ENCODE measurements at regions not wholly inside any gene's neighbourhood (a gene's known extent, or its start where the extent isn't known, plus 50 kb on each side); places are given as distances from the start of the nearest gene placed in this dataset.
A peak's percentile ranks its signal among the peaks of the same experiment; 100 is the strongest.

DNA sequence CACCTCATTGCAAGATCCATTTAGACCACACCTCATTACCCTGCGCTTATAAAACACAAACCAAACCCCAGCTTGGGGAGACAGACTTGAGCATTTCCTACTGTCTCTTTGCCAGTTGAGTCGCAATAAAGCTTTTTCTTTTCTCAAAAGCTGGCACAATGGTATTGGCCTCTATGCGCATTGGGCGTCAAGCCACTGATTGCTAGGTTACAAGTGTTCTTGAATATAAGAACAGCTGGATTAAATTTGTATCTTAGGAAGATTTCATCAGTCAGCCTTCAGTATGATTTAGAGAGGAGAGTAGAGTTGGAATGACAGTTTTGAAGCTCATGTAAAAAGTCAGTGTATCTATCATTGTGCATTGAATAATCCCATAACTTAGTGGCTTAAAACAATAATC, 84.9 kb upstream of the RAB4A start:
- no peak overlapping the region for H3K4me3 Mint-ChIP-seq
- intact Hi-C loops (cut with micrococcal nuclease), result no loop called here
- no peaks in the 10 kb centered on the region for H3K36me3 Mint-ChIP-seq (ENCODE audit: low read depth)
- peaks cover 11% of the 10 kb centered on the region for H3K4me1 Mint-ChIP-seq
- DNase-seq, result no peak
- H3K9me3 Mint-ChIP-seq, result no peaks in the 10 kb centered on the region
- H3K27me3 Mint-ChIP-seq, result peaks cover 2% of the 10 kb centered on the region
- H3K27ac Mint-ChIP-seq, result no peak overlapping the region

DNA sequence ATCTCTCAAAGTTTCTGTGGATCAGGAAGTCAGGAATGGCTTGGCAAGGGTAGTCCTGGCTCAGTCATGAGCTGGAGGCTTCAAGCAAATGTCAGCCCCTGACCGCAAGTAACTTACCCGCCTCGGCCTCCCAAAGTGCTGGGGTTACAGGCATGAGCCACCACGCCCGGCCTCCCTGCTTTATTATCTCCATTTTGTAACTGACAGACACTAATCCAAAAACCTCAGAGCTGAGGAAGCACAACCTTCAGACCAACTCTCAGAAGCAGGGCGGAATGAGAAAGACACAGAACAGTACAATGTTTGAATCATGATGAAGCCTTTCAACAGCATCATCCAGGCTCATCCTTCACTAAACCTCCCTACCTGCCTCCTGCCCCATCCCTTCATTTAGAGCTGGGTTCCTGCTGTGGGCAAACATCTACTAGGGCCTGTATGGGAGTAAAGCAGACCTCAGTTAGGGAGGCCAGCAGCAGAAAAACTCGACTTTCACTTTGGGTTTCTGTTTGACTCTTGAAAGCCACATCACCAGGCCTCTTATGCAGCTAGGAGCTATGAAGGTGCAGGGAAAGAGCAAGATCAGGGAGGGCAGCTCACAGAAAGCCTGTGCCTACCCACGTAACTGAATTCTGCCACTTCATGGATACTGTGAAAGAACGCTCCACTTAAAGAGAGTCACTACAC, 84.4 kb upstream of the RAB4A start:
- peak; percentile 83 for DNase-seq
- Mint-ChIP-seq H3K27ac (peak overlapping the region; percentile 67), H3K36me3 (ENCODE audit: low read depth) (no peaks in the 10 kb centered on the region), H3K27me3 (peaks cover 2% of the 10 kb centered on the region), H3K4me1 (peaks cover 11% of the 10 kb centered on the region), H3K4me3 (peak overlapping the region; percentile 20), H3K9me3 (no peaks in the 10 kb centered on the region)
- intact Hi-C loops (cut with micrococcal nuclease), result no loop called here

DNA sequence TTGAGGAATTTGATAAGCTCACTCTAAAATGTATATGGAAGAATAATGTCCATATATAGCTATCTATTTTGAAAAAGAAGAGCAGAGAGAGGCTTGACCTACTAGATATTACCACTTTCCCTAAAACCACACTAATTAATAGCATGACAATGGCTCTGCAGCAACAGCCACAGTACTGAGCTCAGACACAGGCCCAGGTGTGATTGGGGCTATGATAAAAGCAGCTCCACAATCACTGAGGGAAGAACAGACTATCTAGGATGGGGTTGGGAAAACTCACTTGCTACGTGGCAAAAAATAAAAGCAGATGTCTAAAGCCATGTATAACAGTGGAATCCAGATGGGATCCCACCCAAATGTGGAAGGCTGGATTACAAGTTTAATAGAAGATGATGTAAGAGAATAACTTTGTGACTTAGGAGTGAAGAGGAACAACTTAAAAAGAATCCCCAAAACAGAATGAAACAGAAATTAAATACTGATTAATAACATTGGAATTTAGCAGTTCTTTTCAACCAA, 80.8 kb upstream of the RAB4A start:
- intact Hi-C loops (cut with micrococcal nuclease), result no loop called here
- H3K4me1 Mint-ChIP-seq, result peaks cover 15% of the 10 kb centered on the region
- H3K27me3 Mint-ChIP-seq, result peaks cover 10% of the 10 kb centered on the region
- no peaks in the 10 kb centered on the region for H3K9me3 Mint-ChIP-seq
- no peak overlapping the region for H3K27ac Mint-ChIP-seq
- H3K4me3 Mint-ChIP-seq, result no peak overlapping the region
- no peak for DNase-seq
- no peaks in the 10 kb centered on the region for H3K36me3 Mint-ChIP-seq (ENCODE audit: low read depth)

DNA sequence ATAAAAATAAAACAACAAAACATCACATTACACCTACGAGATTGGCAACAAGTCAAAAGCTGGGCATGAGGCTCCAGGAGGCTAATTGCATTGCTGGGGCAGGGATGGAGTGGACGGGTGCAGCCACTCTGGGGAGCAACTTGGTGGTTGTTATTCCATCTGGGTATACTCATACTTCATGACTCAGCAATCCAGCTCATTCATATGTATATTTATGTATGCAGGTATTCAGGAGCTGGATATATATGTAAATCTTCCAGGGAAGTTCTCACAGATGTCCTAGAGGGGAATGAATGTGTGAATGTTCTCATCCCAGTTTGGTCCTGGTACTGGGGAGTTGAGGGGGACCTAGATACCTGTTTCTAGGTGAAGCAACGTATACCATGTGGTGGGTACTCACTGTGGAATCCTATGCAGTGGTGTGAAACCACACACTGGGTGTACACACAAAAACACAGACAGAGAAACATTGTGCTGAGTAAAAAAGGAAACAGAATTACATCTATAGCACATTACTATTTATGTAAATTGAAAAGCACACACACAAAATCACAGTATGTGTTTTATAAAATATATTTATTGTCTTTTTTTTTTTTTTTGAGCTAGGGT, 79.7 kb upstream of the RAB4A start:
- peaks cover 13% of the 10 kb centered on the region for H3K4me1 Mint-ChIP-seq
- H3K36me3 Mint-ChIP-seq (ENCODE audit: low read depth), result no peaks in the 10 kb centered on the region
- no peak overlapping the region for H3K27ac Mint-ChIP-seq
- H3K27me3 Mint-ChIP-seq, result peaks cover 17% of the 10 kb centered on the region
- H3K4me3 Mint-ChIP-seq, result no peak overlapping the region
- DNase-seq, result no peak
- intact Hi-C loops (cut with micrococcal nuclease), result no loop called here
- H3K9me3 Mint-ChIP-seq, result no peaks in the 10 kb centered on the region

DNA sequence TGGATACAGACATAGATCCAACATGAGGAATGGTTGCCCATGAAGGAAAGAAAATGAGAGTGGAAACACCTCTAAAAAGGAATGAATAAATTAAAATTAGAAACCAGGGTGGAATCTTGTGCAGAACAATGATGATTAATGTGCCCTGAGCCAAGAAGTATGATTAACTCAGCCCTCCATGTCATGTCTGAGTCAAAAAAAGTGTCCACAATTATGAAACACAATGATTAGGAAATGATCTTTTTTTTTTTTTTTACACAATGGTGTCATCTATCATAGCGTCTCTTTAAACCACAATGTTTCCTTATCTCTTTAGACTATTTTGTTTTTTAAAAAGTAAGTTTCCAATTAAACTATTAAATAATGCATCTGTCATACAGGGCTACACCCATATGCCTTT, 78.9 kb upstream of the RAB4A start:
- H3K9me3 Mint-ChIP-seq, result no peaks in the 10 kb centered on the region

DNA sequence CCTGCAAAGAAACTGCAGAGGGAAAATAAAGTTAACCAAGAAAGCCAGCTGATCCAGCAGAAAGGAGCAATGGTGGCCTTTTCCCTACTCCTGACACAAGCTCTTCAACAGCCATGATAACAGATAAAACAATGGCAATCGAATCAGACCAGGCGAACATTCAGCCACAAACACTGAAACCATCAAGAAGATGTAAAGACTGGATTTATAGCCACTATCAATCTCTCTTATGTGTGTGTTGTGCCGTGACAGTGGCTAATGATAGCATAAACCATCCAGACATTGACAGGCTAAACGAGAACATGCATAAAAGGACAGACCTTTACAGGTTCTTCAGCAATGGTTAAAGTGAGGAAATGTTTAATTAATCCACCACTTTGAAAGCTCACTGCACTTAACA, 78.1 kb upstream of the RAB4A start:
- intact Hi-C loops (cut with micrococcal nuclease), result no loop called here
- Mint-ChIP-seq H3K27me3 (peaks cover 17% of the 10 kb centered on the region), H3K27ac (no peak overlapping the region), H3K36me3 (ENCODE audit: low read depth) (no peaks in the 10 kb centered on the region), H3K9me3 (no peaks in the 10 kb centered on the region), H3K4me3 (no peak overlapping the region), H3K4me1 (peaks cover 4% of the 10 kb centered on the region)
- DNase-seq, result no peak

More for the DNA sequence above, 78.9 kb upstream of the RAB4A start:
- DNase-seq, result no peak
- Mint-ChIP-seq H3K27ac (no peak overlapping the region), H3K27me3 (peaks cover 17% of the 10 kb centered on the region), H3K4me1 (peaks cover 6% of the 10 kb centered on the region), H3K4me3 (no peak overlapping the region), H3K36me3 (ENCODE audit: low read depth) (no peaks in the 10 kb centered on the region)
- intact Hi-C loops (cut with micrococcal nuclease), result no loop called here

DNA sequence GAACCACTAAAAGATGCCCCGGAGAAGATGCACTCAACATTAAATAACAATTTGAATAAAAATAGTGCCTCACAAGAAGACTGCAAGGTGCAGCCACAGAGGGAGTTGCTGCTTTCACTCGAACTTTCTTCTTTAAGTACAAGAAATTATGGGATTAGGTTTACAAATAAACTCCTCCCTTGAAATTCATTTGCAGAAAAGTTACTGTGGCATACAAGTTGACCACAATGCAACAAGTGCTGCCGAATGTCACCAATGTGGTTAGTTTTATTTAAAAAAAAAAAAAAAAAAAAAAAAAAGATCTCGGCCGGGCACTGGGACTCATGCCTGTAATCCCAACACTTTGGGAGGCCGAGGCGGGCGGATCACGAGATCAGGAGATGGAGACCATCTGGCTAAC, 76.8 kb upstream of the RAB4A start:
- H3K9me3 Mint-ChIP-seq, result no peaks in the 10 kb centered on the region
- intact Hi-C loops (cut with micrococcal nuclease), result no loop called here
- DNase-seq, result no peak
- H3K4me3 Mint-ChIP-seq, result no peak overlapping the region
- no peaks in the 10 kb centered on the region for H3K36me3 Mint-ChIP-seq (ENCODE audit: low read depth)
- H3K4me1 Mint-ChIP-seq, result peaks cover 4% of the 10 kb centered on the region
- no peak overlapping the region for H3K27ac Mint-ChIP-seq
- H3K27me3 Mint-ChIP-seq, result peaks cover 17% of the 10 kb centered on the region

DNA sequence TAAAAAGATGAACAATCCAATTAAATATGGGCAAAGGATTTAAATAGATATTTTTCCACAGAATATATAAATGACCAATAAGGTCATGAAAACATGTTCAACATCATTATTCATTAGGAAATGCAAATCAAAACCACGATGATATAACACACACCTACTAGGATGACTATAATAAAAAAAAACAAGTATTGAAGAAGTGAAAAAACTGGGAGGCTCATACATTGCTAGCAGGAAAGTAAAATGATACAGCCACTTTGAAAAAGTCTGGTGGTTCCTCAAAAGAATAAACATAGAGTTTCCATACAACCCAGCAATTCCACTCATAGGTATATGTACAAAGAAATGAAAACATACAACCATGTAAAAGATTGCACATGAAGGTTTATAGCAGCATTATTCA, 75.7 kb upstream of the RAB4A start:
- no peak for DNase-seq
- H3K9me3 Mint-ChIP-seq, result no peaks in the 10 kb centered on the region
- H3K4me3 Mint-ChIP-seq, result no peak overlapping the region
- peaks cover 13% of the 10 kb centered on the region for H3K4me1 Mint-ChIP-seq
- H3K27ac Mint-ChIP-seq, result no peak overlapping the region
- intact Hi-C loops (cut with micrococcal nuclease), result no loop called here
- peaks cover 15% of the 10 kb centered on the region for H3K27me3 Mint-ChIP-seq
- no peaks in the 10 kb centered on the region for H3K36me3 Mint-ChIP-seq (ENCODE audit: low read depth)

DNA sequence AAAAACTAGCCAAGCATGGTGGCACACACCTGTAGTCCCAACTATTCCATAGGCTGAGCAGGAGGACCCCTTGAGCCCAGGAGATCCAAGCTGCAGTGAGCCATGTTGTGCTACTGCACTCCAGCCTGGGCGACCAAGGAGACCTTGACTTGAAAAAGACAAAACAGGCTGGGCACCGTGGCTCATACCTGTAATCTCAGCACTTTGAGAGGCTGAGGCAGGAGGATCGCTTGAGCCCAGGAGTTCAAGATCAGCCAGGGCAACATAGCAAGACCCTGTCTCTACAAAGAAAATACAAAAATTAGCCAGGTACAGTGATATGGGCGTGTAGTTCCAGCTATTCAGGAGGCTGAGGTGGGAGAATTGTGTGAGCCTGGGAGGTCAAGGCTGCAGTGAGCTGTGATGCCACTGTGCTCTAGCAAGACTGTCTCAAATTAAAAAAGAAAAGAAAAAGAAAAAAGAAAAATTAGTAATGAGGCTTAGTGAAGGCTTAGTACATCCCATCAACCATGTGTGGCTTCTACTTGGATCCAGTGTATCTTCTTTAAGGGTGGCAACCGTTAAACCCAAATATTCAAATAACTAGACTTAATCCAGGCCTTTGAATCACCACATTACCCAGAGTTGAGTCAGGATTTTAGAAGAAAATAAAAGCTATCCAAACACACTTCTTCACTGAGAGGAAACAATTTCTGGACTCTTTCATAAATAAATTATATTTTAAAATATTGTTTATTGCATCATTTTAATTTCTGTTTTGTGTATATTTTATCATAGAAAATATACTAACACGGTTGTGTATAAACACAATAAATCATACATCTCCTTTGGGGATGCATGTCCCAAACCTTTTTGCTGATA, 74.3 kb upstream of the RAB4A start:
- no peak for DNase-seq
- no peak overlapping the region for H3K4me3 Mint-ChIP-seq
- H3K27me3 Mint-ChIP-seq, result peaks cover 17% of the 10 kb centered on the region
- no peak overlapping the region for H3K27ac Mint-ChIP-seq
- intact Hi-C loops (cut with micrococcal nuclease), result no loop called here
- no peaks in the 10 kb centered on the region for H3K9me3 Mint-ChIP-seq
- H3K36me3 Mint-ChIP-seq (ENCODE audit: low read depth), result no peaks in the 10 kb centered on the region
- peaks cover 18% of the 10 kb centered on the region for H3K4me1 Mint-ChIP-seq

DNA sequence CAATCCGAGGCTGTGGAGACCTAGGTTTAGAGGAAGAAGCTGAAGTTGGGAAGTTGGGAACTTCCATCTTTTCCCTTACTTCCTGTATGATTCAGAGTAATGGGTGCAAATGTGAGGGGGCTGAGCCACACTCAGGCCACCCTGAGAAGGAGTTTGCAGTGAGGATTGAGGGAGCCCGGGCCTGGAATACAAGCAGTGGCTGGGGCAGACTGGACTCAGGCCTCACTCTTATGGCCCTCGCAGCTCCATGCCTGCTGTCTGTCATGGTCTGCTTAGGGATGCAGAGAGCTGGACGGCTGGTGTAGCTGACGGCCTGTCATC, 73.7 kb upstream of the RAB4A start:
- Mint-ChIP-seq H3K36me3 (ENCODE audit: low read depth) (no peaks in the 10 kb centered on the region), H3K27ac (no peak overlapping the region), H3K9me3 (no peaks in the 10 kb centered on the region), H3K4me3 (no peak overlapping the region), H3K27me3 (peaks cover 18% of the 10 kb centered on the region), H3K4me1 (peaks cover 15% of the 10 kb centered on the region)
- DNase-seq, result no peak
- intact Hi-C loops (cut with micrococcal nuclease), result no loop called here

DNA sequence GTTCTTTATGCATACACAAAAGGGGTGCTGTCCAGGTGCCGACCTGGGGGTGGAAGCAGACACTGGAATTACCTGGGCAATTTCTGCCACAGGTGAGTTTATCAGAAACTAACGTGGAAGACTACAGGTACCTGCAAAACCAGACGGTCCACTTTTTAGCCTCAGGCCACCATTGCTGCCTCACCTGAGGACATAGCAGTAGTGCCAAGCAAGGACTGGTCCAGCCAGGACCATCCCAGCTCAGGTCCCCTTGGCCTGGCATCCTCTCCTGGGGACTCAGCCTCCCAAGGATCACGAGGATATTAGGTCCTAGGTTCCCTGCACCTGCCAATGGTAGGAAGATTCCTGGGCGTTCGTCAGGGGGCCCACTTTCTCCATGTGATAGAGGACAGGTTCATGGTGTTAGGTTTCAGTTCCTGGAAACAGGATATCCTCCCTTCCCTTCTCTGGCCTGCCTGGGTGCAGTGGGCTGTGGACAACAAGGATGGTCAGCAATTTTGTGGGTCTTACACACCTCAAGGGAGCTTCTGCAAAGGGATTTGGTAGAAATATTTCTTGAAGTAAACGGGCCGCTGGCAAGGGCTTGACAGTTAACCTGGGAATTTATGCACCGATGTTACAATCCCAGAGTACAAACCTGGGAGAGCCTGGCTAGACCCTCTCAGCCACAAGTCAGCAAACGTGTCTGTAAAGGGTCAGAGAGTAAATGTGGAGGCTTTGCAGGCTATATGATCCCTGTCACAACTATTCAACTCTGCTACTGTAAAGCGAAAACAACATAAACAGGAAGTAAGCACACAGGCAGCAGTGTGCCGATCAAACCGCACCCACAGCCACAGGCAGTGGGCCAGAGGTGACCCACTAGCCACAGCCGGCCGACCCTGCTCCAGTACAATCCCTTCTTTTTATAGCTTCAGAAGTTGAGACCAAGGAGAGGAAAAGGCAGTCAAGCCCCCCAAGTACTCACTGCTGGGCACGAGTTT, 71.4 kb upstream of the RAB4A start:
- DNase-seq, result peak; percentile 75
- intact Hi-C loops (cut with micrococcal nuclease), result no loop called here
- H3K27ac Mint-ChIP-seq, result no peak overlapping the region
- H3K9me3 Mint-ChIP-seq, result no peaks in the 10 kb centered on the region
- H3K36me3 Mint-ChIP-seq (ENCODE audit: low read depth), result no peaks in the 10 kb centered on the region
- peaks cover 15% of the 10 kb centered on the region for H3K4me1 Mint-ChIP-seq
- peak overlapping the region; percentile 47 for H3K4me3 Mint-ChIP-seq
- peaks cover 10% of the 10 kb centered on the region for H3K27me3 Mint-ChIP-seq

DNA sequence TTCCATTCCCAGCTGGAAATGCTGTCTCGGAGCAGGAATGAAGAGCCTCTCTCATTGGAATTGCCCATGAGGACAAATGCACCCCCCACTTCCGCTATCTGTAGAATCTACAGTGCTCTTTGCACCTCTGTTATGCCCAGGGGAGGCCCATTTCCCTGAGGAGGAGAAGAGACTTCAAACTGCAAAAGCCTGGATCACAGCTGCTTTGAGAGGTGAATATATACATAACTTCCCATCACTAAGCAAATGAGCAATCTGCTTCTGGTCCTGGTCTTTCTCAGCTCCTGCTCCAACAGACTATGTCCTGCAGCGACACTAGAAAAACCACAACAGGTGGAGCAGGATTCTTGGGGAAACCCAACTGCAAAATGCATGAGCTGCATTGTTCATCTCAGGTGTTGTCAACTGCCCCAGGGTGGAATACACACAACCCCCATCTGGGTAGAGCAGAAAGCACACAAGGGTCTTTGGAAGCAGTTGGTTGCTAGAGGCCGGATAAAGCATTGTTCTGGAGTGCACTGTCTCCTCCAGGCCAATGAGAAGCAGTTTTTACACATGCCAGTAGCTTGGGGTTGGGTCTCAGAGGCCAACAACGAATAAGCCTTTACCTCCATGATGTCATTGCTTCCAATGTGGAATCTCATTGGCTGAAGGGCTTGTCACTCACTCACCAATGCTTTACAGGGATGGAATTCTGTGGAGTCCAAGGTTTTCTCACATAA, 67.7 kb upstream of the RAB4A start:
- Mint-ChIP-seq H3K4me3 (no peak overlapping the region), H3K27ac (no peak overlapping the region), H3K4me1 (peaks cover 17% of the 10 kb centered on the region), H3K27me3 (peaks cover 13% of the 10 kb centered on the region), H3K9me3 (no peaks in the 10 kb centered on the region), H3K36me3 (ENCODE audit: low read depth) (no peaks in the 10 kb centered on the region)
- intact Hi-C loops (cut with micrococcal nuclease), result no loop called here
- no peak for DNase-seq

Measured in activated CD4-positive, alpha-beta T cell treated with anti-CD3 and anti-CD28 coated beads, Interleukin-2, amount 10 ng/mL, durations not matched to agents 24 days and 14 days (primary cell).